ENCODE measurements at regions not wholly inside any gene's neighbourhood (a gene's known extent, or its start where the extent isn't known, plus 50 kb on each side); places are given as distances from the start of the nearest gene placed in this dataset.

DNA sequence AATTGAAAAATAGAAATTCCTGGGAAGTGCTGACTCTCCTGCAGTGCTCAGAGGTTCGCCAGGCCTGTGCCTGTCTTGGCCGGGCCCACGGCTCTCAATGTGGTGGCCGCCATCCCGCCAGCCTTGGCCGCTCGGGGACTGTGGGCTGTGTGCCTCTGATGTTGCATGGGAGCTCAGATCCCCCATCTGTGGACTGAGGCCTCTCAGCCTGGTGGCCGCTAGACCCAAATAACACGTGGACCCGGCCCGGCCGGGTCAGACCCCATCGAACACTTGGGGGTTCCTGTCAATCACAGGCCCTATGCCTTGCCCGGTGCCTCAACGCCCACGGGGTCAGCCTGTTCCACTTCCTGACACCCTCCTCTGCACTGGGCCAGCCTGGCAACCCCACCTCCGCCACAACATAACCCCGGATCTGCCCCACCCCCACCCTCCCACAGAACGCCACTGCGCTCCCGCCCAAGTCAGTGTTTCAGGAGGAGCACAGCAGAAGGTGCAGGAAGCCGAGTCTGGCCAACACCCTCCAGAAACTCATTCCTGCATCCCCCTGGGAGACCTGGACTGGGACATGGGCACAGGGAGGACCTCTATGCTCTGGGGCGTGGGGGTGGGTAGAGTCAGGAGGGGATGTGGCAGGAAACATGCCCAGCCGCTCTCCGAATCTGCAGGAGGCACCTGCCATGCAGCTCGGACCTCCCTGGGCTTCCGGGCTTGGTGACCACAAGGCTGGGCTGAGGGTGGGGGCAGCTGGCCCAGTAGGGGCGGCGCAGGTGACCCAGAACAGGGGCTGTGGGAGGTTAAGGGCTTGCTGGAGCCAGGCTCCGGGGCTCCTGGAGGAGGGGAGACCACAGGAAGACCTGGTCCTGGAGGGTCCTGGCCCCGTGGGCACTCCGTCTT, 98.7 kb upstream of the BHLHE23 start:
- Mint-ChIP-seq H3K4me1 (peaks cover 3% of the 10 kb centered on the region; the same call in 1 of the 2 replicates), H3K36me3 (no peaks in the 10 kb centered on the region), H3K27ac (no peak overlapping the region), H3K4me3 (no peak overlapping the region), H3K9me3 (peaks cover 26% of the 10 kb centered on the region), H3K27me3 (ENCODE audit: low read depth) (peaks cover 37% of the 10 kb centered on the region)
- ATAC-seq (no peak), DNase-seq (ENCODE audit: low spot score) (no peak)
- TF ChIP-seq, protein P1, sequence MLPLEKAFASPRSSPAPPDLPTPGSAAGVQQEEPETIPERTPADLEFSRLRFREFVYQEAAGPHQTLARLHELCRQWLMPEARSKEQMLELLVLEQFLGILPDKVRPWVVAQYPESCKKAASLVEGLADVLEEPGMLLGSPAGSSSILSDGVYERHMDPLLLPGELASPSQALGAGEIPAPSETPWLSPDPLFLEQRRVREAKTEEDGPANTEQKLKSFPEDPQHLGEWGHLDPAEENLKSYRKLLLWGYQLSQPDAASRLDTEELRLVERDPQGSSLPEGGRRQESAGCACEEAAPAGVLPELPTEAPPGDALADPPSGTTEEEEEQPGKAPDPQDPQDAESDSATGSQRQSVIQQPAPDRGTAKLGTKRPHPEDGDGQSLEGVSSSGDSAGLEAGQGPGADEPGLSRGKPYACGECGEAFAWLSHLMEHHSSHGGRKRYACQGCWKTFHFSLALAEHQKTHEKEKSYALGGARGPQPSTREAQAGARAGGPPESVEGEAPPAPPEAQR (CRISPR knock-in tag; IDR thresholded peaks at IDR 0.05) = no peak
- TF ChIP-seq, protein P2, sequence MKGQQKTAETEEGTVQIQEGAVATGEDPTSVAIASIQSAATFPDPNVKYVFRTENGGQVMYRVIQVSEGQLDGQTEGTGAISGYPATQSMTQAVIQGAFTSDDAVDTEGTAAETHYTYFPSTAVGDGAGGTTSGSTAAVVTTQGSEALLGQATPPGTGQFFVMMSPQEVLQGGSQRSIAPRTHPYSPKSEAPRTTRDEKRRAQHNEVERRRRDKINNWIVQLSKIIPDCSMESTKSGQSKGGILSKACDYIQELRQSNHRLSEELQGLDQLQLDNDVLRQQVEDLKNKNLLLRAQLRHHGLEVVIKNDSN (CRISPR knock-in tag; IDR thresholded peaks at IDR 0.05) = no peak
- TF ChIP-seq NFATC4 (CRISPR knock-in tag; IDR thresholded peaks at IDR 0.05) = no peak
- TF ChIP-seq ZNF138 (CRISPR knock-in tag; conservative IDR thresholded peaks at IDR 0.05) = no peak
- TF ChIP-seq, protein P3, sequence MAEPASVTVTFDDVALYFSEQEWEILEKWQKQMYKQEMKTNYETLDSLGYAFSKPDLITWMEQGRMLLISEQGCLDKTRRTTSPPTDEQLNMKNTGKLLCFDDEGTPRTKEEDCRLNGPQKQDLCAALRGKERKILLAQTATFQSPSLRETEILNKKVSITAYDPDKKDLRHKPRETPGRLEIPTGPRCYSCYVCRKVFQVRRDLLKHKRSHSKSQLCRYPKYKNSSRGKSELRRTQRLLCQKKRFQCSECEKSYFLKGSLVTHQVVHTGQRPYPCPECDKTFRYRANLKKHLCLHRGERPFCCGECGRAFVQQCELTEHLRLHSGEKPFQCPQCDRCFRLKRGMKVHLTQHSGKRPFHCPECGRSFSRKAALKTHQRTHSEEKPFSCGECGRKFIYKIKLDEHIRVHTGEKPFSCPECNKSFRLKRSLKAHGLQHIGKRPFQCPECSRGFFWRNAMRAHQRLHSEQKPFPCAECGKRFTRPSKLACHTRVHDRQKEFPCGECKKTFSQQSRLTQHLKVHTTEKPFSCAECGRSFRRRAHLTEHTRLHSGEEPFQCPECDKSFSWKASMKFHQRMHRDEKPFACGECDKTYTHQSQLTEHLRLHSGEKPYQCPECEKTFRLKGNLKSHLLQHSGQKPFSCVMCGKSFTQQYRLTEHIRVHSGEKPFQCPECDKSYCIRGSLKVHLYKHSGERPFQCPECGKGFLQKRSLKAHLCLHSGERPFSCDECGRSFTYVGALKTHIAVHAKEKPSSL (CRISPR knock-in tag; conservative IDR thresholded peaks at IDR 0.05) = no peak
- POLR2A ChIA-PET = no interaction called here
- CTCF ChIA-PET = no interaction called here

DNA sequence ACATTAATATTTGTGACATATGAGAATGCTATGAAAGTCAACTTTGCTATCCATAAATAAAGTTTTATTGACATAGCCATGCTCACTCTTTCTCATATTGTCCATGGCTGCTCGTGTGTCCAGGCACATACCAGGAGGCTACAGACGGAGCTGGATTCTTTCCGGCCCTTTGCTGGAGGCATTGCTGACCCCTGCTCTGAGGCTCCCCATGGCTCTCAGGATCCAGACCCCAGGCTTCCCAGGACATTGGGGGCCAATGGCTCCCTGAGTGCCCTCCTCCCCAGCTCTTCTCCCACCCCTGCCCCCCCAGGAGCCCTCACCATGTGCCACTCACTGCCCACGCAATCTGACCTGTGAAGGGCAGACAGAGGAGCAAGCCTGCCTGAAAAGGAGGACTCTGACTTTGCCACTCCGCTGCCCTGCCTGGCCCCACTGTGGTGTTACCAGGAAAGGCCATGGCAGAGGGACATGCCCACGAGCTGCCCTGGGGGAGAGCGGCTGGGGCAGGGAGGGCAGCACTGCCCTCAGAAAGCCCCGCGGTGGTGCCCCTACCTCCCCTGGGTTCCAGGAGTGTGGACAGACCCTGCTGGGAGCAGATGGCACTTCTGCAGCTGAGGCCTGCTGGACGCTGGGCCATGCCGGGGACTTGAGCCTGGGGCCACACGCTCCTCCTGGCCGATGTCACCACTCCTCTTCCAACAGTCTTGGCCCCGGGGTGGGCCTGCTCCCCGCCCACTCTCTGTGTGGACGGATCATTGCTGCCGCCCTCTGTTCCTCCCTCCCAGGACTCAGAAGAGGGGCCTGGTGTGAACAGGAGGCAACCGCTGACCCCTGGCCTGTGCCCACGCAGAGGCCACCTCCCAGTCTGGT, 97.8 kb upstream of the BHLHE23 start:
- H3K4me1 Mint-ChIP-seq = peaks cover 5% of the 10 kb centered on the region; the same call in 1 of the 2 replicates
- H3K27me3 Mint-ChIP-seq (ENCODE audit: low read depth) = peaks cover 28% of the 10 kb centered on the region
- ChIA-PET CTCF (interaction anchor here (0.8 kb wide), 1 partner anchor 19 kb away, joined by 3 read pairs; no protein-coding TSS in a partner anchor), POLR2A (no interaction called here)
- H3K36me3 Mint-ChIP-seq = no peaks in the 10 kb centered on the region
- ATAC-seq (no peak), DNase-seq (ENCODE audit: low spot score) (no peak)
- H3K9me3 Mint-ChIP-seq = peaks cover 20% of the 10 kb centered on the region
- no peak overlapping the region for H3K4me3 Mint-ChIP-seq
- no peak overlapping the region for H3K27ac Mint-ChIP-seq
- TF ChIP-seq KAT7 (CRISPR knock-in tag; IDR thresholded peaks at IDR 0.05; ENCODE audit: borderline replicate concordance) (no peak), RORB (CRISPR knock-in tag; IDR thresholded peaks at IDR 0.05) (no peak), ELF4 (CRISPR knock-in tag; IDR thresholded peaks at IDR 0.05; ENCODE audit: low read depth) (no peak), TCF7 (CRISPR knock-in tag; IDR thresholded peaks at IDR 0.05; ENCODE audit: low read depth) (no peak), MXD4 (CRISPR knock-in tag; IDR thresholded peaks at IDR 0.05; ENCODE audit: borderline replicate concordance) (no peak), MYBL2 (CRISPR knock-in tag; IDR thresholded peaks at IDR 0.05) (no peak), GRHL2 (CRISPR knock-in tag; IDR thresholded peaks at IDR 0.05; ENCODE audit: insufficient replicate concordance, severe bottlenecking) (no peak), TEAD4 (CRISPR knock-in tag; IDR thresholded peaks at IDR 0.05) (no peak)
- TF ChIP-seq, protein P4, sequence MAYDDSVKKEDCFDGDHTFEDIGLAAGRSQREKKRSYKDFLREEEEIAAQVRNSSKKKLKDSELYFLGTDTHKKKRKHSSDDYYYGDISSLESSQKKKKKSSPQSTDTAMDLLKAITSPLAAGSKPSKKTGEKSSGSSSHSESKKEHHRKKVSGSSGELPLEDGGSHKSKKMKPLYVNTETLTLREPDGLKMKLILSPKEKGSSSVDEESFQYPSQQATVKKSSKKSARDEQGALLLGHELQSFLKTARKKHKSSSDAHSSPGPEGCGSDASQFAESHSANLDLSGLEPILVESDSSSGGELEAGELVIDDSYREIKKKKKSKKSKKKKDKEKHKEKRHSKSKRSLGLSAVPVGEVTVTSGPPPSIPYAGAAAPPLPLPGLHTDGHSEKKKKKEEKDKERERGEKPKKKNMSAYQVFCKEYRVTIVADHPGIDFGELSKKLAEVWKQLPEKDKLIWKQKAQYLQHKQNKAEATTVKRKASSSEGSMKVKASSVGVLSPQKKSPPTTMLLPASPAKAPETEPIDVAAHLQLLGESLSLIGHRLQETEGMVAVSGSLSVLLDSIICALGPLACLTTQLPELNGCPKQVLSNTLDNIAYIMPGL (CRISPR knock-in tag; IDR thresholded peaks at IDR 0.05) = no peak
- TF ChIP-seq, protein P5, sequence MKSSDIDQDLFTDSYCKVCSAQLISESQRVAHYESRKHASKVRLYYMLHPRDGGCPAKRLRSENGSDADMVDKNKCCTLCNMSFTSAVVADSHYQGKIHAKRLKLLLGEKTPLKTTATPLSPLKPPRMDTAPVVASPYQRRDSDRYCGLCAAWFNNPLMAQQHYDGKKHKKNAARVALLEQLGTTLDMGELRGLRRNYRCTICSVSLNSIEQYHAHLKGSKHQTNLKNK (CRISPR knock-in tag; IDR thresholded peaks at IDR 0.05) = no peak
- TF ChIP-seq, protein P6, sequence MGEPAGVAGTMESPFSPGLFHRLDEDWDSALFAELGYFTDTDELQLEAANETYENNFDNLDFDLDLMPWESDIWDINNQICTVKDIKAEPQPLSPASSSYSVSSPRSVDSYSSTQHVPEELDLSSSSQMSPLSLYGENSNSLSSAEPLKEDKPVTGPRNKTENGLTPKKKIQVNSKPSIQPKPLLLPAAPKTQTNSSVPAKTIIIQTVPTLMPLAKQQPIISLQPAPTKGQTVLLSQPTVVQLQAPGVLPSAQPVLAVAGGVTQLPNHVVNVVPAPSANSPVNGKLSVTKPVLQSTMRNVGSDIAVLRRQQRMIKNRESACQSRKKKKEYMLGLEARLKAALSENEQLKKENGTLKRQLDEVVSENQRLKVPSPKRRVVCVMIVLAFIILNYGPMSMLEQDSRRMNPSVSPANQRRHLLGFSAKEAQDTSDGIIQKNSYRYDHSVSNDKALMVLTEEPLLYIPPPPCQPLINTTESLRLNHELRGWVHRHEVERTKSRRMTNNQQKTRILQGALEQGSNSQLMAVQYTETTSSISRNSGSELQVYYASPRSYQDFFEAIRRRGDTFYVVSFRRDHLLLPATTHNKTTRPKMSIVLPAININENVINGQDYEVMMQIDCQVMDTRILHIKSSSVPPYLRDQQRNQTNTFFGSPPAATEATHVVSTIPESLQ (CRISPR knock-in tag; IDR thresholded peaks at IDR 0.05) = no peak
- TF ChIP-seq, protein P7, sequence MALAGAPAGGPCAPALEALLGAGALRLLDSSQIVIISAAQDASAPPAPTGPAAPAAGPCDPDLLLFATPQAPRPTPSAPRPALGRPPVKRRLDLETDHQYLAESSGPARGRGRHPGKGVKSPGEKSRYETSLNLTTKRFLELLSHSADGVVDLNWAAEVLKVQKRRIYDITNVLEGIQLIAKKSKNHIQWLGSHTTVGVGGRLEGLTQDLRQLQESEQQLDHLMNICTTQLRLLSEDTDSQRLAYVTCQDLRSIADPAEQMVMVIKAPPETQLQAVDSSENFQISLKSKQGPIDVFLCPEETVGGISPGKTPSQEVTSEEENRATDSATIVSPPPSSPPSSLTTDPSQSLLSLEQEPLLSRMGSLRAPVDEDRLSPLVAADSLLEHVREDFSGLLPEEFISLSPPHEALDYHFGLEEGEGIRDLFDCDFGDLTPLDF (CRISPR knock-in tag; IDR thresholded peaks at IDR 0.05) = no peak
- TF ChIP-seq, protein P2 (CRISPR knock-in tag; IDR thresholded peaks at IDR 0.05) = no peak

Data from WTC11 (cell line).